NCI-H1092 treated with DMSO at 0.1 percent for 48 hours (cell line): ENCODE measurements at regions not wholly inside any gene's neighbourhood (a gene's known extent, or its start where the extent isn't known, plus 50 kb on each side); places are given as distances from the start of the nearest gene placed in this dataset.
"Not testable (repeated sequence)": the region's sequence is repeated elsewhere in the genome, so short reads cannot be mapped to it uniquely, and the experiment has no call there.

ENCODE experiments used
- DNase-seq: peaks from one replicate; lab custom pipeline; 2025; lab: John Stamatoyannopoulos, UW

DNA sequence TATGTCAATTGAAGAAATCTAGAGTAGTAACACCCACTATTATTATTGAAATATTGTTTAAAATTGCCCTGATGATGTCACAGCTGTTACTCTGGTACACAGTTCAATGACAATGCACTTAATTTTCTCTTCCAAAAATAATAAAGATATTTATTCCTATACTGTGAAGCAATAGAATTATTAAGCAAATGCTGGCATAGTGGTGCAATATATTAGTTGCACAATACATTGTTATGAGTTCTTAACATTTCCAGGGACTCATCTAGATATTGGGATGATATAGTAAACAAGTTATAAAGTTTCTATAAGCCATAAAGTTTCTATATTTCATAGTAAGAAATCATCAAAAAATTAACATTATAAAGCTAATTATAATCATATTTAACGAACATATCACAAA, 897.8 kb downstream of the LRFN5 start:
- DNase-seq: no peak

DNA sequence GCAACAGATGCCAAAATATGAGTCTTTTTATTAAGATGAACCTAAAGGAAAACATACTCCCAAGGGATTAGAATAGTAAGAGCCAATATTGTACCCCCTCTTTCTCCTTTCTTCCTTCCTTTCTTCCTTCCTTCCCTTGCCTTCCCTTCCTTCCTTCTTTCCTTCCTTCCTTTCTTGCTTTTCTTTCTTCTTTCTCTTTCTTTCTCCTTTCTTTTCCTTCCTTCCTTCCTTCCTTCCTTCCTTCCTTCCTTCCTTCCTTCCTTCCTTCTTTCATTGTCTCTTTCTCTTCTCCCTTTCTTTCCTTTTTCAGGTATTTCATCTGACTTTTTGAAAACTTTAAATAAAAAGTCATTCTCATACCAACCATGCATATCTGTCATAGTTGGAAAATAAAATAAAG, 892.5 kb downstream of the LRFN5 start:
- no peak for DNase-seq

DNA sequence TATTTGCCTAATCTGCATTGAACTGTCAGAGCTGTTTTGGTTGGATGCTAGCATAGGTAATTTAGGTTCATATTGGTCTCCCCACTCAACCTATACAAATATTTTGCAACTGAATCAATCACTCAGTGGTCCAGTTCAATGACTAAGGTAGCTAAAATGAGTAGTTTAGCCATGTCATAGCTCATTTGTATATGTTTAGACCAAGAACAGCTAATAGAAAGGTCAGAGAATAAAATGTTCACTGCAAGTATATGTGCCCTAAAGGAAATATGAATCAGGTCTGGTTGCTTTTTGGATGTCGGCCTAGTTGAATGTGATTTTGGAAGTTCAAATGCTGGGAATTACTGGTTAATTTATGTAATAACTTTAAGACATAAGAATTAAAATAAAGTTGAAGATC, 883.9 kb downstream of the LRFN5 start:
- no peak for DNase-seq

- DNase-seq: no peak
Measured at GRCh38 chr14:42488965-42489364, 882.3 kb downstream of the LRFN5 start.

DNA sequence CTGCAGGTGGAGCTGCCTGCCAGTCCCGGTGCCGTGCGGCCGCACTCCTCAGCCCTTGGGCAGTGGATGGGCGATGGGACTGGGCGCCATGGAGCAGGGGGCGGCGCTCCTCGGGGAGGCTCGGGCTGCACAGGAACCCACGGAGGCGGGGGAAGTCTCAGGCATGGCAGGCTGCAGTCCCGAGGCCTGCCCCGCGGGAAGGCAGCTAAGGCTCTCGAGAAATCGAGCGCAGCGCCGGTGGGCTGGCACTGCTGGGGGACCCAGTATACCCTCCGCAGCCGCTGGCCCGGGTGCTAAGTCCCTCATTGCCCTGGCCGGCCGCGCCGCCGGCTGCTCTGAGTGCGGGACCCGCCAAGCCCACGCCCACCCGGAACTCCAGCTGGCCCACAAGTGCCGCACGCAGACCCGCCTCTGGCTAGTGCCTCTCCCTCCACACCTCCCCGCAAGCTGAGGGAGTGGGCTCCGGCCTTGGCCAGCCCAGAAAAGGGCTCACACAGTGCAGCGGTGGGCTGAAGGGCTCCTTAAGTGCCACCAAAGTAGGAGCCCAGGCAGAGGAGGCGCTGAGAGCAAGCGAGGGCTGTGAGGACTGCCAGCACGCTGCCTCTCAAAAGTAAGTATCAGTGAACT, 875.8 kb downstream of the LRFN5 start:
- DNase-seq: not testable (repeated sequence)

DNA sequence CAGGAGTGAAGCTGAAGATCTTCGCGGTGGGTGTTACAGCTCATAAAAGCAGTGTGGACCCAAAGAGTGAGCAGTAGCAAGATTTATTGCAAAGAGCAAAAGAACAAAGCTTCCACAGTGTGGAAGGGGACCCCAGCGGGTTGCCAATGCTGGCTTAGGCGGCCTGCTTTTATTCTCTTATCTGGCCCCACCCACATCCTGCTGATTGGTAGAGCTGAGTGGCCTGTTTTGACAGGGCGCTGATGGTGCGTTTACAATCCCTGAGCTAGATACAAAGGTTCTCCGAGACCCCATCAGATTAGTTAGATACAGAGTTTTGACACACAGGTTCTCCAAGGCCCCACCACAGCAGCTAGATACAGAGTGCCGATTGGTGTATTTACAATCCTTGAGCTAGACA, 875.0 kb downstream of the LRFN5 start:
- DNase-seq: not testable (repeated sequence)

DNA sequence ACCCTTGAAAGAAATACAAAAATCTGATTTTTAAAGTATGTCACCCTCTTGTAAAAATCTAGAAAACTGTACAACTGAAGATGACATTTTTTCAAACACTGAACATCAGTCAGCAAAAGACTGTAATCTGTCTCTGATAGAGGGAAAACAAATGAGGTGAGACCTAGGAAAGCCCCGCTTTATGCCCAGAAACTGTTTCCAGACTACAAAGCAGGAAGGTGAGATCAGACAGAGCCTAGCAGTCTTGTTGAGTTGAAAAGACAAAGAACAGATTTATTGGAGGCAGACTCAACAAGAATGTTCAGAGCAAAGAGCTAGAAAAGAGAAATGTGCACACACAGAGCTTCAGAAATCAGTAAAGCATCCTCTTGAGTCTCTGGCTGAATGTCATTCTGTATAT, 873.6 kb downstream of the LRFN5 start:
- DNase-seq: no peak

DNA sequence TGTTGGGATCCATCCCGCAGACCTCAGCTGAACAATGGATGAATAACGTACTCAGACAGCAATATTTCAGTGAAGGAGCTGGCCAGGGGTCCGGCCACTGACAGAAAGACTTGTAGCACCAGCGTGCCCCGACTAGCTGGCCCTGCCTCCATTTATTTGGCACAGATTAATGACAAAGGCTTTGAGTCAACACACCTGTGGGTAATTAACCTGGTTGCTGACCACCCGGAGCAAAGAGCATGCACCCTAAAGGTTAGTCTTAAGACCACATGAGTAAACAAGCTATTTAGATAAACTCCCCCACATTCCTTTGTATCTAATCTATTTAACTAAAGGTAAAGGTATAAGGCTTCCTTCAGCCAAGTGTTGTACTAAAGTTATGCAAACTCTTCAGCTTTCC, 868.6 kb downstream of the LRFN5 start:
- DNase-seq: no peak

DNA sequence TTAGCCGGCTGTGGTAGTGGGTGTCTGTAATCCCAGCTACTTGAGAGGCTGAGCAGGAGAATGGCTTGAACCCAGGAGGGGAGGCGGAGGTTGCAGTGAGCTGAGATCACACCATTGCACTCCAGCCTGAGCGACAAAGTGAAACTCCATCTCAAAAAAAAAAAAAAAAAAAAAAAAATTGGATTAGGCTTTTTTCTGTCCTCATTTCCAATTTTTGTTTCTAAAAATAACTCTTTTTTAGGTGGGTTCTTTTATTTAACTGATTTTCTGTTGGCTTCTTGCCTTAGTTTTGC, 863.7 kb downstream of the LRFN5 start:
- DNase-seq: no peak

DNA sequence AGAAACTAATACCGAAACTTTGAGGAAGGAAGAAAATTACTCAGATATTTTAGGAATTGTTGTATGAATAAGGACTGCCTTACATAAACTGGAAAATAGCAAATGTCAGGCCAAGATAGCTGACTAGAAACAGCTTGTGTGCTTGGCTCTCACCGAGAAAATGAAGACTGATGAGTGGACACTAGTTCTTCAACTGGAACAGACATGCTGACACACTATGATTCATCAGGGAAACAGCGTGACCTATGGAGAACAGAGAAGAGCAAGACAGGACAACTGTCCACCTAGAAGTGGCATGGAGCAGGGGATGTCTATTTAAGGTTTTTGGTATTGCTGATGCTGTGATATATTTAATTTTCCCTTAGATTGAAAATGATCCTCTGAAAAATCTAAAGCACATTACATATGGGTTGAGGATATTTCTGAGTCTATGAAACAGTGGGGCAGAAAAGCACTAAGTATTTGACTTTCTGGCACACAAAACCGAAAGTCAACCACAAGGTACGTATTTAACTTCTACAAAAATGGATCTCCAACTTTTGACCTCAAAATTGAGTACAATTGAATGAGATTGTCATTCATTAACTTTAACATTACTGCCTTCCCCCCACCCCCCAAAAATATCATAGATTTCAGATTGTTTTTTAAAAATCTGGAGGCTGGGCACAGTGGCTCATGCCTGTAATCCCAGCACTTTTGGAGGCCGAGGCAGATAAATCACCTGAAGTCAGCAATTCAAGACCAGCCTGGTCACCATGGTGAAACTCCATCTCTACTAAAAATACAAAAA, 863.2 kb downstream of the LRFN5 start:
- no peak for DNase-seq

- DNase-seq: no peak
Measured at GRCh38 chr14:42460673-42461072, 854.0 kb downstream of the LRFN5 start.

DNA sequence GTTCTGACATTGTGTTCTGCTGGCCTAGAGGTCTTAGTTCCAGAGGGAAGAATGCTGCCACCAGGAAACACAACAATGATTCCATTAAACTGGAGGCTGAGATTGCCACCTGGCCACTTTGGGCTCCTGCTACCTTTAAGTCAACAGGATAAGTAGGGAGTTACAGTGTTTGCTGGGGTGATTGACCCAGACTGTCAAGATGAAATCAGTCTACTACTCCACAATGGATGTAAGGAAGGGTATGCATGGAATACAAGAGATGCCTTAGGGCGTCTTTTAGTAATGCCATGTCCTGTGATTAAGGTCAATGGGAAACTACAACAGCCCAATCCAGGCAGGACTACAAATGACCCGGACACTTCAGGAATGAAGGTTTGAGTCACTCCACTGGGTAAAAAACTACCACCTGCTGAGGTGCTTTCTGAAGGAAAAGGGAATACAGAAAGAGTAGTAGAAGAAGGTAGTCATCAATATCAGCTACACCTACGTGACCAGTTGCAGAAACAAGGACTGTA, 852.6 kb downstream of the LRFN5 start:
- no peak for DNase-seq

DNA sequence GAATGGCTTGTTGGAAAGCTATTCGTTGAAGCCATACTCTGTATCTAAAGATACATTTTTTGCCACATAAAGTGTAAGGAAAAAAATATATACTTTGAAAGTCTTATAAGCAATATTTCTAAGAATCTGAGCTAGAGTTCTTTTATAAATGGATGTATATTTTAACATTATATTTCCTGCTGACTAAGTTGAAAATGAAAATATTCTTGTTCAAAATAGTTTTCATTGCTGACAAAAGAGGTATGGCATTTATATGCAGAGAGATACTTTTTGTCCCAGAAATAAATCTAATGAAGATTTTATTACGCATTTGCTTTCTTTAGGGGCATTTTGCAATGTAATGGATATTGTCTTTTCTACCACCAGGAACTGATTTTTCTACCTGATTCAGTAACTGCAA, 834.9 kb downstream of the LRFN5 start:
- DNase-seq: no peak

GRCh38 chr14:42437809-42438208, 831.1 kb downstream of the LRFN5 start:
- no peak for DNase-seq

GRCh38 chr14:42429401-42429800, 822.7 kb downstream of the LRFN5 start:
- DNase-seq: no peak

- no peak for DNase-seq
Measured at GRCh38 chr14:42428996-42429395, 822.3 kb downstream of the LRFN5 start.

DNA sequence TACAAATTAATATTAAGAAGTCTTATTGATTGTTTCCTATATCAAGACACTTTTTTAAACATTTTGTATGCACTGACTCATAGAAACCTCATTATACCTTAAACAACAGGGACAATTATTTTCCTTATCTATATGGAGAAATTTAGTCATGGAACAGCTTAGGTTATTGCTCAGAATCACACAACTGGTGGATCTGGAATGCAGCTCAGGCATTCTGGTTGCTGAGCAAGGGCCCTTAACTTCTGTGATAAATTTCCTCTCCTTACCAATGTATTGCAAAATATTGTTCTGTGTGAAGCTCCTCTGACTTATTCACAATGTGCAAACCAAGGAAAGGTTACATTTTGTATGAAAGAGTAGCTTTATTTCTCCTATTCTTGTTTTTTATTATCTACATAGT, 817.8 kb downstream of the LRFN5 start:
- DNase-seq: no peak

DNA sequence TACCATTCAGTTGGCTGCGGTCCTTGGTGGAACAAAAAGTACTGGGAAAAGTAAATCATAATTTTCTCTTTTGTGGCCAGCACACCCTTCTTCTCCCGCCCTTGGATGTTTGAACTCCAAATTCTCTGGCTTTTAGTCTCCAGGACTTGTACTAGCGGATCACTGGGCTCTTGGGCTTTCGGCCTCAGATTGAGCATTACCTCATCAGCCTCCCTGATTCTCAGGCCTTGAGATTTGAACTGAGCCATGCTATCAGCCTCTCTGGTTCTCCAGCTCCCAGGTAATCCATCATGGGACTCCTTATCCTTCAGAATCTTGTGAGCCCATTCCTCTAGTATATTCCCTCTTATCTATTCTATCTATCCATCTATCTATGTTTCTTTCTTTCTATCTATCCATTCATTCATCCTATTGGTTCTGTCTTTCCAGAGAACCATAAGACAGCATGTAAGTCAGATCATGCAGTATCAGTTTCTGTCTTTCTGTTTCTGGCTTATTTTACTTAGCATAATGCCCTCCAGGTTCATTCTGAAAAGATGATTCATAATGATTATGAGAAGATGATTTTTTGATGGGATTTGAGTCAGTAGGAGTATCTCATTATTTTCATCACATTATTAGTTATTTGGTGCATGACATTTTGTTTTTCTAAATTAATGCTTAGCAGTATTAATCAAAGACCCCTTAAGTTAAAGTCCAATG, 814.9 kb downstream of the LRFN5 start:
- DNase-seq: no peak

DNA sequence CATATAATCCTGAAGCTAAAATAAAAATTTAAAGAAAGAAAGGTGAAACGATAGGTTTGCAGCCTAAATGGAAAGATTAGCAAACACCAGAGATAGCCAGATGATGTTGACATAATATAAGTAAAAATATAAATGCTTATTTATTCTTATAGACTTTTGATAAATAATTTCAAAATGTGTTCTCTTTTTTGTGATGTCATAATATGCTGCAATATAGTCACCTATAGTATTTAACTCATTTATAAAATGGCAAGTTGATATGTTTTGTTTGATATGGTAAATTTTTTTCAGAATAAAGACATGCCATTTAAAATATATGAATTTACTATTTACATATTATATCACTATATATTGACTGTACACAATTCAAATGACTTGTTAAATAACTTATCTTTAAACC, 813.4 kb downstream of the LRFN5 start:
- no peak for DNase-seq

DNA sequence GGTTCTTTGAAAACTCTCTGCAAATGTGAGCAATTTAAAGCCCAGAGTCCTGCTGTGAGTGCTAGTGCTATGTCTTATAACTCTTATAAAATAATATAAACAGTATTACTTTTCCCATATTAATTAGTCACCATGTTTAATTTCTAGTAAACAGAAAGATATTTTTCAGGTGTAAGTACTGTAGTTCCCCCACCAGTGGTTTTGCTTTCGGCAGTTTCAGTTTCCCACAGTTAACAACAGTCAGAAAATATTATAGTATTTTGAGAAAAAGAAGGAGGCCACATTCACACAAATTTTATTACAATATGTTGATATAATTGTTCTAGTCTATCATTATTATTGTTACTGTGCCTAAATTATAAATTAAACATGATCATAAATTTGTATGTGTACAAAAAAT, 800.5 kb downstream of the LRFN5 start:
- DNase-seq: no peak

GRCh38 chr14:42391146-42391834, 784.6 kb downstream of the LRFN5 start:
- DNase-seq: no peak

DNA sequence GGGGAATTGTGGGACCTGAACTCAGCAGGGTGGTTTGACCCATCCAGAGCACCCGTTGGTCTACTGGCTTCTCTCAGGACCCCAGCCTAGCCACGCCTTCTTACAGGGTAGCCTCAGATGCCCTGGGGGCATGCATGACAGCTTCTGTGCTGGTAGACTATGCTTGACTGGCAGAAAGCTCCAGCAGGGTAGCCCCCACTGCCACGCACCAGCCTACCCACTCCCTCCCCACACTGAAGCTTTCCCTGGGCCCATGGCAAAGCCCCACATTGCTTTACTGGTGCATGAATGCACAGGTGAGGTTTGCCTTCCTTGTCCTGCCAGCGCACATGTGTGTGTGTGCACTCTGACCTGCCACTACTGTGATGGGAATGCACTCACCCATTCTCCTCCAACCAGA, 772.2 kb downstream of the LRFN5 start:
- DNase-seq: no peak

- no peak for DNase-seq
Measured at GRCh38 chr14:42378274-42378673, 771.6 kb downstream of the LRFN5 start.
